Neural cell (in vitro differentiated cells): ENCODE measurements at regions not wholly inside any gene's neighbourhood (a gene's known extent, or its start where the extent isn't known, plus 50 kb on each side); places are given as distances from the start of the nearest gene placed in this dataset.

Experiments used
- H2AFZ ChIP-seq: fragments of 200-600, 300-800 bp; sonication (generic), shearing (Covaris generic); 2 replicates; pipeline ENCODE4 v1.6.0; 2014; ENCODE audit warnings: low read depth, mild to moderate bottlenecking, antibody characterized with exemption, low read length, moderate library complexity
- H3F3A ChIP-seq: fragments of 200-600 bp; shearing (Covaris generic); 2 replicates; pipeline ENCODE4 v1.6.1; 2016; ENCODE audit warnings: mild to moderate bottlenecking, moderate library complexity, mixed read lengths, antibody characterized with exemption, low read length; ENCODE audit not compliant: insufficient read depth, poor library complexity, severe bottlenecking
- H3K27ac ChIP-seq: fragments of 200-600, 300-800 bp; sonication (generic), shearing (Covaris generic); 2 replicates; pipeline ENCODE4 v1.5.1; 2014; ENCODE audit warnings: mild to moderate bottlenecking, low read length, moderate library complexity
- H3K27me3 ChIP-seq: fragments of 300-800, 200-600 bp; sonication (generic), shearing (Covaris generic); 2 replicates; pipeline ENCODE4 v1.6.0; 2014; ENCODE audit warnings: mild to moderate bottlenecking, low read depth, low read length, moderate library complexity; ENCODE audit not compliant: insufficient read depth
- H3K36me3 ChIP-seq: fragments of 300-800, 200-600 bp; sonication (generic), shearing (Covaris generic); 2 replicates; pipeline ENCODE4 v1.5.1; 2014; ENCODE audit warnings: mild to moderate bottlenecking, antibody characterized with exemption, low read length, moderate library complexity; ENCODE audit not compliant: insufficient read depth
- H3K4me2 ChIP-seq: fragments of 300-800, 200-600 bp; sonication (generic), shearing (Covaris generic); 2 replicates; pipeline ENCODE4 v1.6.0; 2014; ENCODE audit warnings: mild to moderate bottlenecking, low read length
- H3K4me3 ChIP-seq: fragments of 300-800, 200-600 bp; sonication (generic), shearing (Covaris generic); 2 replicates; pipeline ENCODE4 v1.5.1; 2014; ENCODE audit warnings: mild to moderate bottlenecking, low read length, moderate library complexity
- H3K79me2 ChIP-seq: fragments of 200-600 bp; shearing (Covaris generic); replicated peaks from 2 replicates; pipeline ENCODE4 v1.6.0; 2014; ENCODE audit warnings: mild to moderate bottlenecking, low read length, moderate library complexity; ENCODE audit not compliant: insufficient read depth
- H3K9ac ChIP-seq: fragments of 300-800, 200-600 bp; sonication (generic), shearing (Covaris generic); 2 replicates; pipeline ENCODE4 v1.6.1; 2016; ENCODE audit warnings: mild to moderate bottlenecking, low read length, mixed read lengths
- H3K9me2 ChIP-seq: fragments of 200-600 bp; shearing (Covaris generic); 2 replicates; pipeline ENCODE4 v1.6.1; 2016; ENCODE audit warnings: mild to moderate bottlenecking, low read length, mixed read lengths; ENCODE audit not compliant: insufficient read depth
- H3K9me3 ChIP-seq: fragments of 200-600, 300-800 bp; sonication (generic), shearing (Covaris generic); 2 replicates; pipeline ENCODE4 v1.6.1; 2016; ENCODE audit warnings: mild to moderate bottlenecking, mixed run types, low read length, moderate library complexity, mixed read lengths
- H4K20me1 ChIP-seq: fragments of 200-600 bp; shearing (Covaris generic); 2 replicates; pipeline ENCODE4 v1.6.1; 2016; ENCODE audit warnings: mild to moderate bottlenecking, mixed run types; ENCODE audit not compliant: insufficient read depth
- EP300 ChIP-seq: fragments of 450-650 bp; conservative IDR thresholded peaks from 2 replicates; pipeline ENCODE4 v1.6.1; 2014; ENCODE audit warnings: antibody characterized with exemption, mild to moderate bottlenecking, moderate library complexity; ENCODE audit not compliant: poor library complexity, severe bottlenecking
- EZH2 ChIP-seq: fragments of 200-600, 300-800 bp; shearing (Covaris generic), sonication (generic); IDR thresholded peaks from 2 replicates; pipeline ENCODE4 v1.6.1; 2014; ENCODE audit warnings: antibody characterized with exemption, low read length, borderline replicate concordance, mild to moderate bottlenecking; ENCODE audit not compliant: insufficient read depth, poor library complexity, severe bottlenecking
- MXI1 ChIP-seq: fragments of 450-650 bp; conservative IDR thresholded peaks from 2 replicates; pipeline ENCODE4 v1.6.1; 2014; ENCODE audit warnings: antibody characterized with exemption, mild to moderate bottlenecking; ENCODE audit not compliant: poor library complexity, severe bottlenecking
- POLR2AphosphoS5 ChIP-seq: IDR thresholded peaks from 2 replicates; pipeline ENCODE4 v1.6.1; 2012
- RAD21 ChIP-seq: fragments of 450-650 bp; conservative IDR thresholded peaks from 2 replicates; pipeline ENCODE4 v1.6.1; 2014; ENCODE audit warnings: antibody characterized with exemption, mild to moderate bottlenecking, moderate library complexity
- SMC3 ChIP-seq: fragments of 450-650 bp; conservative IDR thresholded peaks from 2 replicates; pipeline ENCODE4 v1.6.1; 2014; ENCODE audit warnings: antibody characterized with exemption, mild to moderate bottlenecking, moderate library complexity; ENCODE audit not compliant: poor library complexity
- TAF1 ChIP-seq: IDR thresholded peaks from 2 replicates; pipeline ENCODE4 v1.6.1; 2012; ENCODE audit warnings: low read depth
- TF ChIP-seq, protein P1 (sequence below): fragments of 450-650 bp; IDR thresholded peaks from 2 replicates; pipeline ENCODE4 v1.5.1; 2014; ENCODE audit warnings: antibody characterized with exemption, mild to moderate bottlenecking, moderate library complexity; ENCODE audit not compliant: poor library complexity, severe bottlenecking
- TF ChIP-seq, protein P2 (sequence below): IDR thresholded peaks from 2 replicates; pipeline ENCODE4 v1.6.1; 2012; ENCODE audit warnings: borderline replicate concordance

GRCh38 chrX:6748595-6748994 lies 213.7 kb upstream of the VCX3A start:
- no peaks in the 10 kb centered on the region for H3K36me3 ChIP-seq
- TF ChIP-seq RAD21 (no peak), MXI1 (no peak), POLR2AphosphoS5 (no peak), EP300 (no peak), EZH2 (no peak), SMC3 (no peak)
- TF ChIP-seq, protein P1, sequence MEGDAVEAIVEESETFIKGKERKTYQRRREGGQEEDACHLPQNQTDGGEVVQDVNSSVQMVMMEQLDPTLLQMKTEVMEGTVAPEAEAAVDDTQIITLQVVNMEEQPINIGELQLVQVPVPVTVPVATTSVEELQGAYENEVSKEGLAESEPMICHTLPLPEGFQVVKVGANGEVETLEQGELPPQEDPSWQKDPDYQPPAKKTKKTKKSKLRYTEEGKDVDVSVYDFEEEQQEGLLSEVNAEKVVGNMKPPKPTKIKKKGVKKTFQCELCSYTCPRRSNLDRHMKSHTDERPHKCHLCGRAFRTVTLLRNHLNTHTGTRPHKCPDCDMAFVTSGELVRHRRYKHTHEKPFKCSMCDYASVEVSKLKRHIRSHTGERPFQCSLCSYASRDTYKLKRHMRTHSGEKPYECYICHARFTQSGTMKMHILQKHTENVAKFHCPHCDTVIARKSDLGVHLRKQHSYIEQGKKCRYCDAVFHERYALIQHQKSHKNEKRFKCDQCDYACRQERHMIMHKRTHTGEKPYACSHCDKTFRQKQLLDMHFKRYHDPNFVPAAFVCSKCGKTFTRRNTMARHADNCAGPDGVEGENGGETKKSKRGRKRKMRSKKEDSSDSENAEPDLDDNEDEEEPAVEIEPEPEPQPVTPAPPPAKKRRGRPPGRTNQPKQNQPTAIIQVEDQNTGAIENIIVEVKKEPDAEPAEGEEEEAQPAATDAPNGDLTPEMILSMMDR: no peak
- H3F3A ChIP-seq: no peaks in the 10 kb centered on the region
- H2AFZ ChIP-seq: no peak overlapping the region
- no peaks in the 10 kb centered on the region for H3K9me2 ChIP-seq
- no peaks in the 10 kb centered on the region for H3K9me3 ChIP-seq
- H4K20me1 ChIP-seq: no peaks in the 10 kb centered on the region
- H3K79me2 ChIP-seq: no peaks in the 10 kb centered on the region
- H3K4me2 ChIP-seq: no peak overlapping the region
- no peak overlapping the region for H3K27ac ChIP-seq
- no peaks in the 10 kb centered on the region for H3K27me3 ChIP-seq
- no peak overlapping the region for H3K4me3 ChIP-seq
- no peak overlapping the region for H3K9ac ChIP-seq

GRCh38 chrX:6738518-6739470 lies 203.9 kb upstream of the VCX3A start:
- no peak overlapping the region for H3K4me2 ChIP-seq
- H2AFZ ChIP-seq: no peak overlapping the region
- H3K36me3 ChIP-seq: no peaks in the 10 kb centered on the region
- no peak overlapping the region for H3K9ac ChIP-seq
- TF ChIP-seq, protein P2, sequence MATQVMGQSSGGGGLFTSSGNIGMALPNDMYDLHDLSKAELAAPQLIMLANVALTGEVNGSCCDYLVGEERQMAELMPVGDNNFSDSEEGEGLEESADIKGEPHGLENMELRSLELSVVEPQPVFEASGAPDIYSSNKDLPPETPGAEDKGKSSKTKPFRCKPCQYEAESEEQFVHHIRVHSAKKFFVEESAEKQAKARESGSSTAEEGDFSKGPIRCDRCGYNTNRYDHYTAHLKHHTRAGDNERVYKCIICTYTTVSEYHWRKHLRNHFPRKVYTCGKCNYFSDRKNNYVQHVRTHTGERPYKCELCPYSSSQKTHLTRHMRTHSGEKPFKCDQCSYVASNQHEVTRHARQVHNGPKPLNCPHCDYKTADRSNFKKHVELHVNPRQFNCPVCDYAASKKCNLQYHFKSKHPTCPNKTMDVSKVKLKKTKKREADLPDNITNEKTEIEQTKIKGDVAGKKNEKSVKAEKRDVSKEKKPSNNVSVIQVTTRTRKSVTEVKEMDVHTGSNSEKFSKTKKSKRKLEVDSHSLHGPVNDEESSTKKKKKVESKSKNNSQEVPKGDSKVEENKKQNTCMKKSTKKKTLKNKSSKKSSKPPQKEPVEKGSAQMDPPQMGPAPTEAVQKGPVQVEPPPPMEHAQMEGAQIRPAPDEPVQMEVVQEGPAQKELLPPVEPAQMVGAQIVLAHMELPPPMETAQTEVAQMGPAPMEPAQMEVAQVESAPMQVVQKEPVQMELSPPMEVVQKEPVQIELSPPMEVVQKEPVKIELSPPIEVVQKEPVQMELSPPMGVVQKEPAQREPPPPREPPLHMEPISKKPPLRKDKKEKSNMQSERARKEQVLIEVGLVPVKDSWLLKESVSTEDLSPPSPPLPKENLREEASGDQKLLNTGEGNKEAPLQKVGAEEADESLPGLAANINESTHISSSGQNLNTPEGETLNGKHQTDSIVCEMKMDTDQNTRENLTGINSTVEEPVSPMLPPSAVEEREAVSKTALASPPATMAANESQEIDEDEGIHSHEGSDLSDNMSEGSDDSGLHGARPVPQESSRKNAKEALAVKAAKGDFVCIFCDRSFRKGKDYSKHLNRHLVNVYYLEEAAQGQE: no peak
- TF ChIP-seq EP300 (no peak), TAF1 (no peak), POLR2AphosphoS5 (no peak), EZH2 (no peak), SMC3 (no peak), MXI1 (no peak)
- TF ChIP-seq, protein P1: no peak
- H3K9me3 ChIP-seq: no peaks in the 10 kb centered on the region
- no peaks in the 10 kb centered on the region for H3K27me3 ChIP-seq
- H3F3A ChIP-seq: no peaks in the 10 kb centered on the region
- no peak overlapping the region for H3K27ac ChIP-seq
- H4K20me1 ChIP-seq: no peaks in the 10 kb centered on the region
- H3K4me3 ChIP-seq: no peak overlapping the region
- no peaks in the 10 kb centered on the region for H3K79me2 ChIP-seq
- H3K9me2 ChIP-seq: no peaks in the 10 kb centered on the region
